HG02623 (cell line): ENCODE measurements at regions not wholly inside any gene's neighbourhood (a gene's known extent, or its start where the extent isn't known, plus 50 kb on each side); places are given as distances from the start of the nearest gene placed in this dataset.

ENCODE experiments used
- ATAC-seq: cut with Tn5 transposase; IDR thresholded peaks from one replicate; pipeline ENCODE4 v1.9.1; 2021; ENCODE audit warnings: moderate library complexity; ENCODE audit not compliant: unreplicated experiment

DNA sequence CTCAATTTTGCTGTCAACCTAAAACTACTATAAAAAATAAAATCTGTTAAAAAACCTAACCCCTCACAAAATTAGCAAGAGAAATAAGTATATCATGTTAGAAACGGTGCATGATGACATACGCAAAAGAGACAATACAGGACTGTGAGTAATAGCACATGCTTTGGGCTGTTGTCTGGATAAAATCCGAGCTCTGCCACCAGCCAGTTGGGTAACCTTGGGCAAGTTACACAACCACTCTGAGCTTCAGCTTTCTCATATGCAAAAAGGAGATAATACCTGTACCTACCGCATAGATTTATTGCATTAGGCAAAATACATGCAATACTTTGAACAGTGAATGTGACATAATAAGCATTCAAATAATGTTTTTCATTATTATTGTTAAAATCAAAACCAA lies 481.7 kb downstream of the TLE1 start:
- ATAC-seq = no peak

DNA sequence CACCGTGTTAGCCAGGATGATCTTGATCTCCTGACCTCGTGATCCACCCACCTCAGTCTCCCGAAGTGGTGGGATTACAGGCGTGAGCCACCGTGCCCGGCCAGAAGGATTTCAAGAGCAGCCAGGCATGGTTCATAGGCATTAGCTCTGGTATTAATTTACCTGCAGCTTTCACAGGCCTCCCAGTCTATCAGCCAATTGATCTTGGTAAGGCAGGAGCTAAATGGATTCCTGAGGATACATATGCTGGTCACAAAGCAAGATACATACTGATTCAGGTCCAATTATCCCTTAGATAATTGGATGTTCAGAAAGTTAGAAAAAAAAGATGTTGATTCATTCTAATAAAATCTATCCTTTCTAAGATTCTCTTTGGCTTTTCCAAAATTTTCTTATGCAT lies 487.1 kb downstream of the TLE1 start:
- ATAC-seq = no peak

DNA sequence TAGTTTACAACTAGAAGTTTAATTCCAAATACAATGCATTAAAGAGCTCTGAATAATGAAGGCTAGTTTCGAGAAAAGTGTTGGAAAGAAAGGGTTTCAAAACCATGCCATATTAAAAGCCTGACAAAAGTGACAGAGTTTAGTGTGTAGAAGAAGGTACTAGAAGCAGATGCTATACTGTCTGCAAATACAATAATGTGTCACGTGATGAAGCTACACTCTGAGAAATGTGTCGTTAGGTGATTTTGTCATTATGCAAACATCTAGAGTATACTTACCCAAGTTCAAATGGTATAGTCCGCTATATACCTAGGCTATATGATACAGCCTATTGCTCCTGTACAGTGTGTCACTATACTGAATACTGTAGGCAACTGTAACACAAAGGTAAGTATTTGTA lies 494.1 kb downstream of the TLE1 start:
- ATAC-seq = no peak

DNA sequence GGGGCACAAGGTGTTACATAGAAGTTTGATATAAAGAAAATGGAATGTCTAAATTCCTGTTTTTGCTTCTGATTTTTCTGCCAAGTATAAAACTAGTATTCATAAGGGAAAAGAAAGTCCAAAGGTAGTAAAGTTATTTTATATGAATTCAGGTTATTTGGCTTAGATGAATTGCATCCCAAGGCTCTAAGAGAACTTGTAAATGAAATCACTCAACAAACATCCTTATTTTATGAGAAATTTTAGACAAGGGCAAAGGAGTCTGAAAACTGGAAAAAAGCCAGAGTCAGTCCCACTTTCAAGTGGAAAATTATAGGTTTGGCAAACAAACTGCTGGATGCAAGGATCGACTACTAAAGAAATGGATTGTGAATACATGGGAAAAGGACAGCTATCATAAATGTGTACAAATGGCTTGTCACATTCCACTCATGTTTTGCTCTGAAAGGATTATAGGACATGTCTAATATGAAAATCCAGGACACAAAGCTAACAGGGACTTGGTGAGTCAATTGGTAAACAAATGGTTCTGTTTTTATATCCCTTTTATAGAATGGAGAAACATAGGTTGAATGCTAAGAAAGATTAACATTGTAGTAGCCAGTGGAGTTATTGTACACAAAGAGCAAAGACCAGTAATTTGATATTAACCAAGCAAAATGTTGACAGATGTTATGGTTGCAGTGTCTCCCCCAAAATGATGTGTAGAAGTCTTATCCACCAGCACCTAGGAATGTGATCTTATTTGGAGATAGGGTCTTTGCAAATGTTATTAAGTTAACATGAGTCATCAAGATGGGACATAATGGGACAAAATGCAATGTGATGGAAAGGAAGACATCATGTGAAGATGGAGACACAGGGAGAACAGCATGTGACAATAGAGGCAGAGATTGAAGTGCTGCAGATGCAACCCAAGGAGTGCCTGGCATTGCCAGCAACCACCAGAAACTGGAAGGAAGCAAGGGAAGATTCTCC lies 495.7 kb downstream of the TLE1 start:
- no peak for ATAC-seq

DNA sequence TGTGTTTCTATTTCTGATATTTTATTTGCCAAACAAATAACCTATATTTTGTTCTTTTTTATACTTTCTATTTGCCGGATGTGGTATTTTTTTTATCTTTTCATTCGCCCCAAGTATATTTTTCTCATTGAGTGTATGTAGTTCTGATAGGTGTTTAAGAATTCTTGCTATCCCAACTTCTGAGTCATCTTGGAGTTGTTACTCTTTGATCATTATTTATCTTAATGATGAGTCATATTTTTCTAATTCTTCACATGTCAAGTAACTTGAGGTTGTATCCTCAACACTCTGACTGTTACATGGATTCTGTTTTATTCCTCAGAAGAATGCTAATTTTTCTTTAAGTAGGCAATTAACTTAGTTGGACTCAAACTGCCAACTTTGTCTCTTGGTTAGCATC lies 498.1 kb downstream of the TLE1 start:
- no peak for ATAC-seq

DNA sequence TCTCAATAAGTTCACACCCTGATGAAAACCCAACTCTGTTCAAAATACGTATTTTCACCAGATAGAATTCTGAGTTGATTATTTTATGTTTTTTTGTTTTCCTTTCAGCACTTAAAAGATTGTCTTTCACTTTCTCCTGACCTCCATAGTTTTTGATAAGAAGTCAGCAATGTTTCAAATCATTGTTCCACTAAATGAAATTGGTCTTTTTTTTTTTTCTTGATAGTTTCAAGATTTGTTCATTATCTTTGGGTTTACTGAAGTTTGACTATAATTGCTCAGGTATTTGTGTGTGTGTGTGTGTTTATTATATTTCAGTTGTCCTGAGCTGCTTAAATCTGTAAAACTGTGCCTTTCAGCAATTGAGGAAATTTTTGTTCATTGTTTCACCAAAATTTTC lies 498.7 kb downstream of the TLE1 start:
- no peak for ATAC-seq

DNA sequence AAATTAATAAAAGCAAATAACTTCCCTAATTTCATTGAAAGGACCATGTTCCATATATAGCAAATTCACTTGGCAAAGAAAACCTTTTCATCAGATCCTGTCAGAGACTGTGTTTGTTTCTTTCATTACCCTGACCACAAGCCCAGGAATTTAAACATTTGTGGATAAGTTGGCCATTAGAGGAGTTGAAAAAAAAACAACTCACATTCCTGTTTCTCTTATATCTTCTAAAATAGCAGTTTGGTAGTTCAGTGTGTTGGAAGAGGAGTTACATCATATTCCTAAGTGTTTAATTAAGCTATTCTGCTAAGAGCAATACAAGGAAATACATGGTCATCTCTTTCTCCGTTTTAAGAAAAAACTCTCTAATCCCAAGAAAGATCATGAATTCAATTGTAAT lies 505.6 kb downstream of the TLE1 start:
- no peak for ATAC-seq

DNA sequence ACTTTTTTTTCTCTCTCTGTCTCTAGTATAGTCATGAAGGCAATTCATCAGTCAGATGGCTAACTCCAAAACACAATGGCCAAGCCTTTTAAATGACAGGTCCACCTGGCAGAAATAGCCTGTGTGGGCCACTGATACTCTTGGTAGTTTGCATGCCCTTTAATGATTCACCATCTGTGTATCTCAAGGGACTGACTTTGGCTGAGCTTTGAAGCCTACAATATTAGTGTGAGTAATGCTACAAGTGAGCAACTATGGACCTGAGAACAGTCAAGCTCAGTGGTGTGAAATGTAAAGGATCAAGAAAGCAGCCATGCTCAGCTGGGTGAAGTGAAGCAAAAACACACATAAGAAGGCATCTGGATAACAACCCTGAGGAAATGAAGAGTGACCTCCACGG lies 506.9 kb downstream of the TLE1 start:
- ATAC-seq = no peak

DNA sequence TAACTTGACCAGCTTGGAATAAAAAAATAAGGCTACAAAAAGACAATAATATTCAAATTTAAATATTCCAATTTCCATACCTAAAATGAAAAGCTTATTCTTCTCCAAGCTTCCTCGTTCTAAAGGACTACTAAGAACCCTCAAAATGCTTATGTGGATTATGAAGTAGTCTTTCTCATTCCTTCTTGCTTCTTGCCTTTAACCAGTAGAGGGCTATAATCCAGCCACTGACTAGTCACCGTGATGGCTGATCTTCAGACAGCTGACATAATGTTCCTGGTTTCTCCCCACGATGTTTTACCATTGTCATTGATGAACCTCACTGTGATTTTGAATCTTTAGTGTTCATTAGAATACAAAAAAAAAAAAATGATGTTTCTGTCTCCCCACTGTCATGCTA lies 515.3 kb downstream of the TLE1 start:
- ATAC-seq = no peak

DNA sequence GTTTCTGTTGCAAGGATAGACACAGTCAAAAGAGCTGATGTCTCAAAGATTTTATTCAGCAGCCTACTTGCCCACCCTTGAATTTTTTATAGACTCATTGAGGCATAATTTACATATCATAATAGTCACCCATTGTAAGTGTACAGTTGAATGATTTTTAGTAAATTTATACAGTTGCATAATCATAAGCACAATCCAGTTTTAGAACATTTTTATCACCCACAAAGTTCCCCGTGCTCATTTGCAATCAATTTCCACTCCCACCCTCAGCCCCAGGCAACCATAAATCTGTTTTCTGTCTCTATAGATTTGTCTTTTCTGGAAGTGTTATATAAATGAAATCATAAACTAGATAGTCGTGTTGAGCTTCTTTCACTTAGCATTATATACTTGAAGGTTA lies 517.7 kb downstream of the TLE1 start:
- no peak for ATAC-seq

DNA sequence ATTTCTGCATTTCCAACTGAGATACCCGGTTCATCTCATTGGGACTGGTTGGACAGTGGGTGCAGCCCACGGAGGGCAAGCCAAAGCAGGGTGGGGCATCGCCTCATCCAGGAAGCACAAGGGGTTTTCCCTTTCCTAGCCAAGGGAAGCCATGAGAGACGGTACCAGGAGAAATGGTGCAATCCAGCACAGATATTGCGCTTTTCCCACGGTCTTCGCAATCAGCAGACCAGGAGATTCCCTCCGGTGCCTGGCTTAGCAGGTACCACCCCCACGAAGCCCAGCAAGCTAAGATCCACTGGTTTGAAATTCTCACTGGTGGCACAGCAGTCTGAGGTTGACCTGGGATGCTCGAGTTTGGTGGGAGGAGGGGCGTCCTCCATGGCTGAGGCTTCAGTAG lies 527.0 kb downstream of the TLE1 start:
- ATAC-seq = no peak

DNA sequence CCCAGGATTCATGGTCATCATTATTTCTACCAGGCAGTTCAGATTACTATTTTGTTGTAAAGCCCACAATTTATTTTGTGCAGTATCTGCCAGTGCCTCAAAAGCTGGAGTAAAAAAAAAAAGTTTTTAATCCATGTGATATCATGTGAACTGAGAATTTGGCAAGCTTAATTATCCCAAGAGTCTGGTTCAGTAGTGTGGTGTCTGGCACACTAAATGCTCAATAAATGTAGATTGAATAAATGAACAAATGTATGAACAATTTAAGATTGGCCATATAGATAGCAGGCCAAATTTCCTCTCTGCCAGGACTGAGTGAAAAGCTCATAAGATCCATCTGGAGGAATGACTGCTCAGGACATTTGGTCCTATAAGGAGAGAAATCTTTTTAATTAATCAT lies 533.0 kb downstream of the TLE1 start:
- ATAC-seq = no peak

DNA sequence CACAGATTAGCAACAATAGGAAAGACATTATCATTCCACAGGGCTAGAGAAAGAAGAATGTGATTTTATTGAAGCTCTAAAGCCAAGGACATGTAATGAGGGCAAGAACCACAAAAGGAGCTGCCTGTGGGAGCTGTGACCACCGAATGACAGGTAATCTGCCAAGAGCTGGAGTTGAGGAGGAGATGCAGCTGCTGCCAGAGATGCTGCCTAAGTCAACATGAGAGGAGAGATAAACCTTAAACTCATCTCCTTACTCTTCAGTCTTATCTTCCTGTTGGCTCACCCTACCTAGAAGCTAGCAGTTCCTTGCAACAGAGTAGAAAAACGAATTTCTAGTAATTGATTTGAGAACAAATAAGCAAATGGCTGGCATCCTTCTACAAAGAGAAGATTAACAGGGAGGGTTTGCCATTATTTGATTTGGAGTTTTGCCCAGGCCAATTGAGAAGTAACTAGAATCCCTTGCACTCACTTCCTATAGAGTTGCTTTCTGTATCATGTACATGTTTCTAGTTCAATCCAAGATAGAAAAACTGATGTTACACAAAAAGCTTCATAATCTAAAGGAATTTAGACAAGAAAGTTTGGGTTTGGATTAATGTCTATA lies 539.2 kb downstream of the TLE1 start:
- no peak for ATAC-seq

DNA sequence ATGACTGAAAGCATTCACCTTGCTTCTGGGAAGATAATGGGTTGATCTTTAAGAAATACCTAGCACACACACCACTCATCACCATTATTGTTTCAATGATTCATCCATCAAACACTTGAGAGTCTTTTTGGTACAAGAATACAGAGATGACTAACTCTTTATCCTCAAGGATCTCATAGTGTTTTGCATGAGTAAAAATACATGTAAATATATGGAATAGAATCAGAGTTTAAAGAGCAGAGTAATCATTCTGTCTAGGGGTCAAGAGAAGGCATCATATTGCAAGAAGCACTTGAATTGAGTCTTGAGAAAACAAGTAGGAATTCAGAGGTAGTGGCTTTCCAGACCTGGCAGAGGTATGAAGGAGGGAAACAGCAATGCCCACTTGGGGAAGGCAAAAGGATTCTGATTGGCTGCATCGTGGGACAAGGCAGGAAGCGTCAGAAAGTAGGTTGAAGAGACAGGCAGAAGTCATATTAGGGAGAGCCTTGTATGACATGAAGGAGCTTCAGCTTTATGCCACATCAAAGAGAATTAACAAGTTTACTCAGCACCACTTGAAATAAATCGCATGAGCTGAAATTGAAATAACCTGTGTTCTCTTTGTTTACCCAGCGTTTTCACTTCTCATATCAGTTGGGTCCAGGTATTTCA lies 542.5 kb downstream of the TLE1 start:
- ATAC-seq = no peak

DNA sequence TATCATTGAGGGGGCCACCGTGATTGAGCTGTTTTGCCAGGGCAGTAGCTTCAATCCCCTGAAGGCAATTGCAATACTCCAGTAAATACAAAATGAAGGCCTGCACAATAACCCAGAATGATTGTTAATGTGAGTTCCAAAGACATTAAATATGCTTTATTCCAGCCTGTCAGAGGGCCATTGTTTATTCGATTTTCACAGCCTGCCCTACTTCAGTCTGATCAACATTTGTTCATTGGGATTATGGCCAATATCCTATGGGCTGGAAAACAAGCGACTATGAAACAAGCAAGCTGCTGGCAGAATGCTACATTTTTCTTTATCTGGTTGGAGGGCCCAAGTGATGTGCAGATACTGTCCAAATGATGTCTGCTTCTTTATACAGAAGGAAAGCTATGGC lies 543.1 kb downstream of the TLE1 start:
- no peak for ATAC-seq

DNA sequence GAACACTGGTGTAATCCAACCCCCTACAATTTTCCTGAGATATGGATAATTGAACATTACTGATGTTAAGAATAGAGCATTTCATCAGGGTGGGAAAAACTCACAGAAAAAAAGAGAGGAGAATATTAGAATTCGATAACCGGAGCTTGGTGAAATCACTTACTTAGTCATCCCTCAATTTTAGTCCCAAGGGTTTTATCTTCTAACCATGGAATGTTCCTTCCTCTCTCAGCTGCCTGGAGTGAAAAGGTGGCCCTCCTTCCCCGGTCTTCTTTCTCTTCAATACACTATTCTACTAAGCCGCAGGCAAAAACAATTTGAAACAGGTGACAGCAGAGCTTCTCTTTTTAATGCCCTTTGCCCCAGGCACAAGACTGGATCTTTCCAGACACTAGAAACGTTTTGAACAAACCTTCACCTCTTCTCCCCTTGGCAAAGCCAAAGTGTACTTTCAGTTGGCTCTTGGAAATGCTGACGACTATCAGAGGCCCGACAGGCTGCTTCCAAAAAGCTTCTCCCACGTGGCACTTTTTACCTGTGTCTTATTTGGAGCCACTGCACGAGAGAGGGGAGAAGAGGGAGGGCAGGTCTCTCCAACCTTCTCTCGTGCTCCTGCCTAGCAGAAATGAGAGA lies 543.9 kb downstream of the TLE1 start:
- ATAC-seq = no peak

DNA sequence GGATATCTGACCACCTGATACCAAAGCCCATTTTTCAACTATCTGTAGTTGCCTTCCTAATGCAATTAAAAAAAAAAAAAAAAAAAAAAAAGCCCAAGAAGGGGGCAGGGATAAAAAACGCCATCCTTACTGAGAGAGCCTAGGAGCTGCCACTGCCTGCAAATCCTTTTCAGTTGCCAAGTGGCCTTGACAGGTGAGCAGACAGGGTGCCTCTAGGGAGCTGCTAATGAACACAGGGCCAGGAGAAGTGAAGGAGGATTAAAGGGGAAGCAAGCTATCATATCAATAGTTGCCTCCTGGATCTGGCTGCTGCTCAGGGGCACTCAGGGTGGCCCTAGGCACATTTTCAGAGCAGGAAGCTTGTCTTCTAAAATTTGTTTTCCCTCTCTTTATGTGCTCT lies 547.4 kb downstream of the TLE1 start:
- no peak for ATAC-seq

DNA sequence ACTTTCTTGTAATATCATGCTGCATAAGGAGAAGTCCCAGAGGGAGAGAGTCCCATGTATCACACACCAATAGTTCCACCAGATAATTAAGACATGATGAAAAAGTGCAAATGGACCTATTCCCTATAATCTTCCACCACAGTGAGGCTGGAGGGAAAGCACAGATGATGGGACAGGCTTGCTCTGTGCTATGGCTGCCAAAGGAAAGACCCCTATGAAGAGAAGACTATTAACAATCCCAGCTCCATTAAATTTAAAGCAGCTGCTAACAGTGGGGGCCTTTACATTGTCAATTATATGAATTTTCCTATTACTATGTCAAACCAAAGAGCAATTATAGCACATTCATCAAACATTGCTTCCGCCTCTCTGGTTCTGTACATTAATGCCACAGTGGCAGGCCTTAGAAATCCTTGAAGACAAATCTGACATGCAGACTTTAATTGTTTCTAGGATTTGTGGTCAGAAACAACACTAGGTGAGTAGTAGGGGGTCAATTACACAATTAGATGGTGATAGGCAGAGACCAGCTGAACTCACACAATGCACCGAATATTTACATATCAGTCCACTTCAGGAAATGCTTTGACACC lies 551.3 kb downstream of the TLE1 start:
- no peak for ATAC-seq

DNA sequence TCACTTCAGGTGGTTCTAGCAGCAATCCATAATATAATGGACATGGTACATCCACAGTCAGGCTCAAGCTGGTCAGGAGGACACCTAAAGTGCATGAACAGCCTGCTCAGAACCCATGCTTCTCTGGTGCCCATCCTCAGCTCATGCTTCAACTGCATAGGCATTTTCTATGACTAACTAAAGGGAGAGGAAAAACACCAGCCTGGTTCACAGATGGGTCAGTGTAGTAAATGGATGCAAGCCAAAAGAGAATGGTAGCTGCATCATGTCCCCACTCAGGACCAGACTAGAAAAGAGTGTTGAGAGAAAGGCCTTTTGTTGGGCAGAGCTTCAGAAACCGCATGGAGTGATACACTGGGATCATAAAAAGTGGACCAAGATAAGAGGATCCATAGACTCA lies 556.6 kb downstream of the TLE1 start:
- no peak for ATAC-seq

DNA sequence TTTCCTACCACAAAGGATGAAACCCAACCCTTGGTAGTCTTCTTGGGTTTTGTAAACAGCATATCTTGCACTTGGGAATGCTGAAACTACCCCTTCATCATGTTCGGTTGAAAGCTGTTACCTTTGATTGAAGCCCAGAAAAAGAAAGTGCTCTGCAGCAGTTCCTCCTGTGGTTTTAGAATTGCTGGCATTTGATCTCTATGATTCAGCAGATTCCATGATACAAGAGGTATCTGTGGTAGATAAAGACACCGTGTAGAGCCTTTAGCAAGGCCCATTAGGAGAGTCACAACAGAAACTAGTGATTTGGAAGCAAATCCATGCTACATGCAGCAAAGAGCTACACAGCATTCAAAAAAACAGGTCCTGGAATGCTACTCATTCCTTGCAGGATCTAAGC lies 557.0 kb downstream of the TLE1 start:
- no peak for ATAC-seq

DNA sequence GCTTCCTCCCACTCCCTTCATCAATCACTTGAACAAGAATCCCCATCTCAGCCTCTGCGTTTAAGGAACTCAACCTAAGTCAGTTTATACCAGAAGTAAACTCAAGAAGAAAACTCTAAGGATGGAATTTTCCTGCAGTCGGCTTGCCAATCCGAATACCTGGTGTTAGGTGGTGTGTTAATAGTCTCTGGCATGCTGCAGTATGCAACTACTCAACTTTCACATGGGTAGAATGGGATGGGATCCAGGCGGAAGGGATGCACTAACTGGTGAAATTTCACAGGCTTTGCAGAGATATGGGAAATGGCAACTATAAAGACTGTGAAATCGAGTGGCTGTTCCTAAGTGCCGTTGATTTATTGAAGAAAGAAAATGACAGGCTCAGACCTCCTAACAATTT lies 560.6 kb downstream of the TLE1 start:
- no peak for ATAC-seq
